ENCODE measurements at regions not wholly inside any gene's neighbourhood (a gene's known extent, or its start where the extent isn't known, plus 50 kb on each side); places are given as distances from the start of the nearest gene placed in this dataset.

GRCh38 chr1:232262991-232263390 lies 366.9 kb downstream of the SIPA1L2 start:
- intact Hi-C loops (cut with micrococcal nuclease), result loop anchor here (5.0 kb wide), 1 partner anchor 364 kb away; no protein-coding TSS in a partner anchor

- intact Hi-C loops (cut with micrococcal nuclease), result loop anchor here (5.0 kb wide), 1 partner anchor 366 kb away; no protein-coding TSS in a partner anchor
These were observed 369.1 kb downstream of the SIPA1L2 start for GRCh38 chr1:232260861-232261260.

DNA sequence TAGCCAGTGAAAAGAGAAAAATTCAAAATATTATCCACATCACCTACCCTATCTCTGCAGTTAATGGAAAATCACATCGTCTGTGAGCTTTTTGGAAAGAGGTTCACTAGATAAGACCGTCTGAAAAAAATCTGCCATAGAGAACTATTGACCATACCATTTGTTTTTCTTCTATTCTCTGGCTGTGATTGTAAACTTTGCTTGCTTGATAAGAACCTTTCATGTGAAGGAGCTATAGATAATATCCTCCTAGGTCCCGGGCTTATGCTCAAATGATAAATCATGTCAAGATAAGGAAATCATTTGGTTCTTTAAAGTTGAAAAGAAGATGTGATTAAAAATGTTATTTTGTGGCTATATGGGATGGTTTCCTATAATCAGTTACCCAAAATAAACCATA lies 369.9 kb downstream of the SIPA1L2 start:
- intact Hi-C loops (cut with micrococcal nuclease), result loop anchor here (5.0 kb wide), 1 partner anchor 367 kb away; no protein-coding TSS in a partner anchor

- intact Hi-C loops (cut with micrococcal nuclease), result no loop called here
These were observed 370.6 kb downstream of the SIPA1L2 start for GRCh38 chr1:232259333-232259732.

GRCh38 chr1:232252546-232253118 lies 377.3 kb downstream of the SIPA1L2 start:
- intact Hi-C loops (cut with micrococcal nuclease), result no loop called here

DNA sequence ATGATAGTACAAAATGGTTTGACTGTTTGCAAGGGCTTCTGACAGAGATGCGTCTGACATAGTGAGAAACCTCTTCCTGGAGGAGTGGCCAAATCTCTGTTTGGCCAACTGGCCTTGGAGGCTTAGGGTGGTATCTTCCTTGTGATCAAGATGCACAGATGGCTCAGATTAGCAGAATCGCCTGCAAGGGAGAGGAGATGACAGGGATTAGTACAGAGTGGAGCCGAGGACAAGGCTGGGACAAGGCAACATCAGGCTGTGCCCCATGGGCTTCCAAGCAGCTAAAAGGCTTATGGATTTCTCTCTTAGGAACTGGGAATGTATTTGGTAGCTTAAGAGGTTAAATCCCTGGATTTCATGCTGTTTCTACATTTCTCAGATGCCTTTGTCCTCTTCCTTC lies 379.1 kb downstream of the SIPA1L2 start:
- intact Hi-C loops (cut with micrococcal nuclease), result no loop called here

- intact Hi-C loops (cut with micrococcal nuclease), result no loop called here
These were observed 379.8 kb downstream of the SIPA1L2 start for GRCh38 chr1:232249861-232250777.

DNA sequence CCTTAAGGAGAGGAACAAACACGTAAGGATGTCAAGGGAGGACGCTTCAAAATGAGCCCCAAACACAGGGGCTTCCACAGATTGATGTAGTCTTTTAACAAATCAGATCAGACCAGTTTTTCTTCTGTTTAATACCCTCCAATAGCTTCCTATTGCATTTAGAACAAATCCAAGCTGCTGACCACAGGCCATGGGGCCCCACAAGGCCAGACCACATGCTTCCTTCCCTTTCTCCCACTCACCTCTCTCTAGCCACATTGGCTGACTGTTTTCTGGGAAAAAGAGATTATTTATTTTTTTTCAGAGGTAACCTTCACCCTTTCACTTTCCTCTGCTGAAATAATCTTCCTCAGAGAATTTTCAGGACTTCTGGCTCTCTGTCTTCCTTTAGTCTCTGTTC lies 380.6 kb downstream of the SIPA1L2 start:
- intact Hi-C loops (cut with micrococcal nuclease), result no loop called here

DNA sequence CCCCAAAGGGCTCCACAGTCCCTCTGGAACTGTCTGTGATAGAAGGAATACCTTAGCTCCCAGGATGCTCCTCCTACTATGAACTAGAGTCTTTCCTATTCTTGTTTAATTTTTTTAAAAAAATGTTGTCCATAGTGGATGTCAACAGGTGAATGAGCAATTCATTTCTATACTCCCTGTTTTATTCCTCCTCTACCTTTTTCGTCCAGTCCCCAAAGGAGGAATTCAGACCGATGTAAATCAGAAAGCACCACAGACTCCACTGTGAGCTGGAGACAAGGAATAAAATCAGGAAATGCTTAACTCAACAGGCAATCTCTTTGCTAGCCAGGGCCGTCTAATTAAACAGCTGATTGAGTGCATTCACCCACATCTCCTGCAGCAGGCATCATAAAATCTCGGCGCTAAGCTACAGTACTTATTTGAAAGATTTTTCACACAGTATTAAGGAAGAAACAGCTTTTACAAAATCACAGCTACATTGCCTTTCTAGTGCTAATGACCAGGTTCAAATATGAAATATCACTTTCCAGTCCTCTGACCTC lies 381.6 kb downstream of the SIPA1L2 start:
- intact Hi-C loops (cut with micrococcal nuclease), result no loop called here

- intact Hi-C loops (cut with micrococcal nuclease), result no loop called here
These were observed 382.3 kb downstream of the SIPA1L2 start for GRCh38 chr1:232247669-232248068.

GRCh38 chr1:232244426-232244825 lies 385.5 kb downstream of the SIPA1L2 start:
- intact Hi-C loops (cut with micrococcal nuclease), result no loop called here

DNA sequence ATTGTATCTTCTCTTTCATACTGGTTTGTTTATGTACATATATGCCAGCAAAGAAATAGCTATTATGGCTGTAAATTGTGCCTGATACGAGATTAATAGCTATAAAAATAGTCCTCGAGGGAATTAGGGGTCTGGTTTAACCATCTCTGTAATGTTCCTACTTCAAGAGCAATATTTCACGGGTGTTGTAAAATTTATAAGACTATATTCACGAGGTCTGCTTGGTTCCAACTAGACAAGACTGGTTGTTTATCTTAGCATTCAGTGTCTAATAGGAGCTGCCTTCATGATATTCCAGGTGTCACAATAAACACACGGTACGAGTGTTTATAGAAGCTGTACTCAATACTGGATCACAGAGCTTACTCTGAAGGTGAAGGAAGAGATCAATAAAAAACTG lies 389.9 kb downstream of the SIPA1L2 start:
- intact Hi-C loops (cut with micrococcal nuclease), result no loop called here

- intact Hi-C loops (cut with micrococcal nuclease), result no loop called here
These were observed 390.4 kb downstream of the SIPA1L2 start for GRCh38 chr1:232239522-232239921.

- intact Hi-C loops (cut with micrococcal nuclease), result no loop called here
These were observed 391.9 kb downstream of the SIPA1L2 start for GRCh38 chr1:232238009-232238408.

DNA sequence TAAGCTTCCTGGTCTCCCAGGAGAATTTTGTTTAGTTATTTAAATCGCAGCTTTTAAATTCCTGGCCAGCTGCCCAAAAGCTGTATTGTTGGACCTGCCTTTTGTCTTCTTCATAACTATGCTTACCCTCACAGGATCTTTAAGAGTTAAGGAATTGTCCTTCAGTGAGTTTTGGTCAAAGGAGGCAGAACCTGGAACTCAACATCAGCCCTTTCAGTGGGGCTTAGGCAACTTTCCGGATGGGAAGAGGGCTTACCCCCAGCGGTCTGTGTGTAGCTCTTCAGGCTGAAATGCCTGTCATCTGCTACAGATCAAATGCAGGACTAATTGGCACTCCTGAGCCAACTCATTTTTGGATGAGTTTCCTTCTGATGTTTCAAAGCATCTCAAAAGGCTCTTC lies 402.6 kb downstream of the SIPA1L2 start:
- intact Hi-C loops (cut with micrococcal nuclease), result no loop called here

DNA sequence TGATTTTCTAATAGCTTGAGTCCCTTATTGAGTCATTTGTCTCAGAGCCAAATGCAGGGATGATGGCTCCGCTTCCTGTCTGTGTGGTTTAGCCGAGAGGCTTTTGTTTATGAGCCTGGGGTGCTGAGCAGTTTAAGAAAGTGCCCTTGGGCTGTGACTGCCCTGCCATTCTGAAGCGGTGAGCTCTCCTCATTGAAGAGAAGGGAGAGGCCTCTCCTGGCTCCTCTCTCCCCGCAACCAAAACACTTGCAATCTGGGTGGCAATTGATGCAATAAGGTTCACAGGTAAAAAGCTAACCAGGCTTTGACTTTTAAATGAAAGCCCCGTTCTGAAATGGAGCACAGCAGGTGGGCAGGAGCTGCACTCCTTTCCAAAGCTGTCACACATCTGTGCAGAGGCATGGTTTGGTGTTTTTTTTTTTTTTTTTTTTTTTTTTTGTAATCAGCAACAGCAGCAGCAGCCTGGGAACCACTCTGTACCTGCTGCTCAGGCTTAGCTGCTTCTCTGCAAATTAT lies 403.7 kb downstream of the SIPA1L2 start:
- intact Hi-C loops (cut with micrococcal nuclease), result no loop called here

DNA sequence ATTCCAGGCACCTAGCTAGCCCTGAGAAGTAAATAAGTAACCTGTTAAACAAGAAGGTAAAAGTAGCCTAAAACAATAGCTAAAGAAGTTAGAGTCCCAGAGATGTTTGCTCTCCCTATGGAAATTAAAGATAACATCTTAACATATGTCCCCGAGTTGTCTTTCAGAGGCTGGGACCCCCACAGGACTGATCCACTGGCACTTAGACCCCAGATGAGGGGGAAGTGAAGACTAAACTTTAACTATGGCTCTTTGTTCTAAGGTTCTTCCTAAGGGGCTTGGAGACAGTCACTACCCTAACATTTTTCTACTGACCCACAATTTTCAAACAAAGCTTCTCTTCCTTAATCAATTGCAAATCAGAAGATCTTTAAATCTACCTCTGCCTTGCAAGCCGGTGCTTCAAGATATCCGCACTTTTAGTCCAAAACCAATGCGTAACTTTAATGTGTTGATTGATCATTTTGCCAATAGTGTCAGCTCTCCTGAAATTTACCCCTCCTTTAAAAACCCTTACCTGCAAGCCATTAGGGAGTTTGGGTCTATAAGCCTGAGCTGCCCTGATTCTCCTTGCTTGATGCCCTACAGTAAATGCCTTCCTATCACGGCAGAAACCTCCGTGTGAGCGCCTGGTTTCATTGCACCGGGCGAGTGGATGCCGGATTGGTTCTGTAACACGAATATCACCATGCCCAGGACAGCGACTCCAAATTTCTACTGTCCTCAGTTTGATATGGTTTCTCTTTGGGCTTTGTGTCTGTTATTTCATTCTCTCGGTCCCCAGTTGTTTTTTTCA lies 404.4 kb downstream of the SIPA1L2 start:
- intact Hi-C loops (cut with micrococcal nuclease), result no loop called here

DNA sequence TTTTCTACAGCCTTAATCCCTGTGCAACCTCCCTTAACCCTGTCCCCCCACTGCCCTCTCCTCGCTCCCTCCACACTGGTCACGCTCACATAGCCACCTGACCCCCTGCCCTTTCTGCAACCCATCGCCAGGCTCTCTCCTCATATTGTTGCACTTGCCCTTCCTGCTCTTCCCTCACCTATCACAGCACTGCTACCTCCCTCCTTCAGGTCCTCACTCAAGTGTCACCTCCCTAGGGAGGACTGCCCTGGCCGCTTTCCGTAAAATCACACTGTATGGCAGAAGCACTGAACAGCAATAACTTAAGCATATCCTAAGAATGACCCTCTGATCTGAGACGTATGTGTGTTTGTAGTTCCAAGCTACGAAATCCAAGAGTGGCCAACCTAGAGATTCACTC lies 406.0 kb downstream of the SIPA1L2 start:
- intact Hi-C loops (cut with micrococcal nuclease), result no loop called here

- intact Hi-C loops (cut with micrococcal nuclease), result no loop called here
These were observed 406.7 kb downstream of the SIPA1L2 start for GRCh38 chr1:232223183-232223708.

DNA sequence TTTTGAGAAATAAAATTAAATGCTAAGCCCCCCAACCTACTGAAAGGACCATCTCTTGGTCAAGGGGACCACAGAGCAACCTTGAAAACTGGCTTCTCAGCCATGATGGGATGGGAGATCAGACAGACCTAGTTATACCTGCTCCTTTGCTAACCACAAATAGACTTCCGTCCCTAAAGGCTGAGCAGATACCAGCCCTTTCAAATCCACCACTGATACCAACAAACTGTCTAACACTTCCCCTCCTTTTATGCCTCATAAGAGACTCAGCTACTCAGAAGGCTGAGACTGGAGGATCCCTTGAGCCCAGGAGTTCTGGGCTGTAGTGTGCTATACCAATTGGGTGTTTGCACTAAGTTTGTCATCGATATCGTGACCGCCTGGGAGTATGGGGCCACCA lies 407.3 kb downstream of the SIPA1L2 start:
- intact Hi-C loops (cut with micrococcal nuclease), result no loop called here
